Mucosa of stomach (tissue), 1 donor: ENCODE measurements at regions not wholly inside any gene's neighbourhood (a gene's known extent, or its start where the extent isn't known, plus 50 kb on each side); places are given as distances from the start of the nearest gene placed in this dataset.

Experiments used
- H3K27me3 ChIP-seq: one replicate; pipeline ENCODE4 v1.7.0; 2013; ENCODE audit warnings: mild to moderate bottlenecking, low read length; ENCODE audit not compliant: control insufficient read depth, insufficient read depth
- H3K36me3 ChIP-seq: one replicate; pipeline ENCODE4 v1.7.0; 2013; ENCODE audit warnings: low read length; ENCODE audit not compliant: control insufficient read depth, insufficient read depth
- H3K4me1 ChIP-seq: one replicate; pipeline ENCODE4 v1.7.0; 2013; ENCODE audit warnings: mild to moderate bottlenecking, low read length; ENCODE audit not compliant: control insufficient read depth, insufficient read depth
- H3K4me3 ChIP-seq: one replicate; pipeline ENCODE4 v1.7.0; 2013; ENCODE audit warnings: low read length
- H3K9ac ChIP-seq: one replicate; pipeline ENCODE4 v1.7.0; 2013; ENCODE audit warnings: mild to moderate bottlenecking, low read length, moderate library complexity
- H3K9me3 ChIP-seq: one replicate; pipeline ENCODE4 v1.7.0; 2013; ENCODE audit warnings: mild to moderate bottlenecking, low read length, moderate library complexity; ENCODE audit not compliant: control insufficient read depth
- donor health status: Pancreatic carcinoma.

GRCh38 chr1:209231476-209232156 lies 351.9 kb upstream of the CAMK1G start:
- no peaks in the 10 kb centered on the region for H3K27me3 ChIP-seq
- no peaks in the 10 kb centered on the region for H3K4me1 ChIP-seq
- H3K36me3 ChIP-seq: no peaks in the 10 kb centered on the region
- H3K4me3 ChIP-seq: no peak overlapping the region
- no peaks in the 10 kb centered on the region for H3K9me3 ChIP-seq
- no peak overlapping the region for H3K9ac ChIP-seq

DNA sequence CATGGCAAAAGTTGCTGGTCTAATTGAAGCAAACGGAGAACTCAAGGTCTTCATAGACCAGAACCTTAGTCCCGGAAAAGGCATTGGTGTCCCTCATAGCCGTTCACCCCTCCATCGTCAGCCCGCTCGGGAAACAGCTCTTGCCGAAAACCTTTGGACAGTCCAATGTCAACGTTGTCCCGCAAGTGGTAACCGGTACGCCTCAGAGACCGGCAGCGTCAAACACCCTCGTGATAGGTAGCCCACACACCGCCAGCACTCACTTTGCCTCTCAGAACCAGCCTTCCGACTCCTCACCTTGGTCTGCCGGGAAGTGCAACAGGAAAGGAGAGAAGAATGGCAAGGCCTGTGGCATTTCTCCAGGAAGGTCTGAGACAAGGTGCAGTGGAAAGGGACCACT lies 351.3 kb upstream of the CAMK1G start:
- Histone ChIP-seq H3K4me1 (no peaks in the 10 kb centered on the region), H3K4me3 (no peak overlapping the region), H3K27me3 (no peaks in the 10 kb centered on the region), H3K9me3 (no peaks in the 10 kb centered on the region), H3K9ac (no peak overlapping the region), H3K36me3 (no peaks in the 10 kb centered on the region)

GRCh38 chr1:209232759-209233158 lies 350.8 kb upstream of the CAMK1G start:
- no peaks in the 10 kb centered on the region for H3K9me3 ChIP-seq
- no peaks in the 10 kb centered on the region for H3K36me3 ChIP-seq
- H3K27me3 ChIP-seq: no peaks in the 10 kb centered on the region
- no peak overlapping the region for H3K9ac ChIP-seq
- no peak overlapping the region for H3K4me3 ChIP-seq
- H3K4me1 ChIP-seq: no peaks in the 10 kb centered on the region

DNA sequence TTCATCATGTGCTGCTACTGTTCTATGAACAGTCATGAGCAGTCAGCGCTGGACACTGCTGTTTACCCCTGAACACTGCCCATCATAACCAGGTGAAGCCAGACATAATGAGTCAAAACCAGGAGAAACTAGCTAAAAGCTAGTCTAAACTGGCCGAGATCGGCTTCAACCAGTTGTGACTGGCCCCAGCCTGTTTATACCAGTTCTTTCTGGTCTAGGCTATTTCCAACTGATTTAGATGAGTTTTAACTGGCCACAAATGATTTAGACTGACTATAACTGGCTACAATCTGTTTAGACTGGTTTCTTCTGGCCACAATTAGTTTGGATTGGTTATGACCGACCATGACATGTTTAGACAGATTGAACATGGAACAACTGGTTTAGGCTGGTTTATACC lies 348.3 kb upstream of the CAMK1G start:
- no peaks in the 10 kb centered on the region for H3K27me3 ChIP-seq
- no peak overlapping the region for H3K9ac ChIP-seq
- no peaks in the 10 kb centered on the region for H3K4me1 ChIP-seq
- H3K36me3 ChIP-seq: no peaks in the 10 kb centered on the region
- H3K4me3 ChIP-seq: no peak overlapping the region
- H3K9me3 ChIP-seq: no peaks in the 10 kb centered on the region

DNA sequence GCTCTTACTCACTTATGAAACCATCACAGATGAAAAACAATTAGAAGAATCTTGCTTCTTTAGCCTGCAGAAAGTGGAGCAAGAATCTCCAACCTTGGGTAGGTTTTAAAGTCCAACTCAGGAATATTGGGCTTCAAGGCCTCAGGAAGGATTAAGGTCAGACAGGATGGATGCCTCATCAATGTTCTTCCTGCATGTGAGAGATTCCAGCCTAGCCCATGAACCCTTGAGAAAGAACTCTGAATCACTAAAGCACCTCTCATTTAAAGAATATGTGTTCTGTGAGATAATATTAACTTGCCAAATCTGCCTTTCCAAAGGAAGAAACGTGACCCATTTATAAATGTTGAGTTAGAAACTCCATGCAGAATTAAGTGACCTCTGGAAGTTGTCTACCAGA lies 345.2 kb upstream of the CAMK1G start:
- no peaks in the 10 kb centered on the region for H3K9me3 ChIP-seq
- H3K36me3 ChIP-seq: no peaks in the 10 kb centered on the region
- H3K9ac ChIP-seq: no peak overlapping the region
- H3K4me3 ChIP-seq: no peak overlapping the region
- H3K27me3 ChIP-seq: peaks cover 3% of the 10 kb centered on the region
- no peaks in the 10 kb centered on the region for H3K4me1 ChIP-seq

DNA sequence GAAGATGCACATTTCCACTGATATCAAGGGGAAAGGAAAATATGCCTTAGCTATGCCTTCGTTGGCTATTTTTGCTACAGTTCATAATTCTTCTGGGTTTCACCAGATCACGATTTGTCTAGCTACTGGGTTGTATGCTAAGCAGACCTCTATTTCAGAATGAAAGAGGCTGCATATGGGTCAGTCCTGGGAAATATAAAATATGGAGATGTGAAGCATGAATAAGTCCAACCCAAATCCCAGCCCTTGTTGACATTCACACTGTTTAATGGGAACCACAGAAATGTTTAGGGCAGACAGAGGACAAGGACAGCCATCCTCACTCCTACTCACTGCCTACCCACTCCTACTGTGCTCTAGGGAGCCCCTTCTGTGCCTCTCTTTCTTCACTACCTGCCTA lies 343.2 kb upstream of the CAMK1G start:
- H3K4me1 ChIP-seq: no peaks in the 10 kb centered on the region
- H3K9me3 ChIP-seq: no peaks in the 10 kb centered on the region
- H3K27me3 ChIP-seq: peaks cover 3% of the 10 kb centered on the region
- H3K36me3 ChIP-seq: no peaks in the 10 kb centered on the region
- no peak overlapping the region for H3K4me3 ChIP-seq
- no peak overlapping the region for H3K9ac ChIP-seq

GRCh38 chr1:209241487-209241886 lies 342.0 kb upstream of the CAMK1G start:
- H3K9ac ChIP-seq: no peak overlapping the region
- H3K27me3 ChIP-seq: peaks cover 3% of the 10 kb centered on the region
- H3K4me1 ChIP-seq: no peaks in the 10 kb centered on the region
- no peaks in the 10 kb centered on the region for H3K9me3 ChIP-seq
- H3K36me3 ChIP-seq: no peaks in the 10 kb centered on the region
- no peak overlapping the region for H3K4me3 ChIP-seq

DNA sequence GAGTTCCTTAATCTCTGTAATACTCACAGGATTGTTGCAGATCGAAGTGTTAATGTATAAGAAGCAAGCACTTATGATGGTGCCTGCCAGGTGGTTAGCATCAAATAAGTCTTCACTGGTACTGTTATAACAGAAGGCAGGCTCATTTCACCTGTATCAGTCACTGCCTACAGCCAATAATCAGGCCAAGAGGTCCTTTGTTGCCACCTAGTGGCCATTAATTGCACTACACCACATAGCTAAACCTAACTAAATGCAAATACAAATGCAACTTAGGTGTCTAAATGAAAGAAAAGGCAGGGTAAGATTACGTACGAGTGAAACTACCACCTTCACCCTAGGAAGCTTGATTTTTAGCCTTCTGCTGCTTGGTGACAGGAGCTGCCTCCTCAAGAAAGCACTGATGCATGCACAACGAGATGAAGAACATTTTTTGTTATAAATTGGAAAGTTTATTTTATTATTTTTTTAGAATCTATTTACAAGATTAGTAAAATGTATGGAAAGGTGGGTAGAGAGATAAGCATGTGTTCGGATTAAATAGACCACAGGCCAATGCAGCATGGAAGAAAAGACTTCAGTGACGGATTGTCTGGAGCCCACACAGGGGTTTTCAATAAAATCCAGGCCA lies 334.8 kb upstream of the CAMK1G start:
- Histone ChIP-seq H3K4me3 (no peak overlapping the region), H3K4me1 (no peaks in the 10 kb centered on the region), H3K27me3 (no peaks in the 10 kb centered on the region), H3K9ac (no peak overlapping the region), H3K9me3 (no peaks in the 10 kb centered on the region), H3K36me3 (no peaks in the 10 kb centered on the region)

DNA sequence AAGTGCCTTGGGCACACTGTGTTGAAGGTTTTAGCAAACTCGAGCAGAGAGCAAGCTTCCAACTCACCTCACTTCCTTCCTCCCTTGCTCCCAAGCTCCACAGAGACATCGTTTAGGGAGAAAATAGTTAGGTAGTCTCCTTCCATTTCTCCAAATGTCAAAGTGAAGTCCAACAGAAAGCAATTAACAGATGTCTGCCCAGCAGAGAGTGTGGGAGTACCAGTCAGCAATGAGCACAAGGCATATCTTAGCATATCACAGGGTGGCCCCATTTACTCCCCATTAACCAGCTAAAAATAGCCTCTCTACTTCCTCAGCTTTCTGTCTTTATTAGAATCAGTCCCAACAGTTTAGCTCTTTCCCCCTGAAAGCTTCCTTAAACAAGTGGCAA lies 334.2 kb upstream of the CAMK1G start:
- no peak overlapping the region for H3K9ac ChIP-seq
- H3K36me3 ChIP-seq: no peaks in the 10 kb centered on the region
- no peaks in the 10 kb centered on the region for H3K27me3 ChIP-seq

DNA sequence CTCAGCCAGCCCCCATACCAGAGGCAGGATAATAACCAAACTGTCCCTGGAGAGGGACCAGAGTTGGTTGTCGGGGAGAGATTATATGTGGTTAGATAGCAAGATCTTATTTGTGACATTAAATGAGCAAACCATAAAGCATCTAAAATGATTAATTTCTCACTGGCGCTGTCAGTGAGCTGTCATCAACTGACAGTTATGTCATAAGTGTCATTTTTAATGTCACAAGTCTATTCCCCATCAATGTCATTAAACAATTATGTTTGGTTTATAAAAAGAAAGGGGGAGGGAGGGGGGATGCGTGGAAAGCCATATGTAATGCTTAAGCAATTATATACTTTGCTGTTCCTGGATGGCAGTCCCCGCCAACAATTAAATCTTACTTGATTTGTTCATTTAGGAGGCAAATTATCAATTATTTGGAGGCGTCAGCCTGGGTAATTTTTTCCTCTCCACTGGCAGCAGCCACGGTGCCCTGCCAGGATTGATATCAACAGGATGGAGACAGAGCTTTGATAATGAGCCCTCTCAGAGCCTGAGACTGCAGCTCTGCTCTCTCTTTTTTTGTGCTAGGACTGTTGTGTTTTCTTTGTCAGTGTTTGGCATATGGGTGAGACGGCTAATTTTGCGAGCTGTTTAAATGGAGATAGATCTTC lies 333.6 kb upstream of the CAMK1G start:
- Histone ChIP-seq H3K27me3 (no peaks in the 10 kb centered on the region), H3K9ac (no peak overlapping the region), H3K9me3 (no peaks in the 10 kb centered on the region), H3K4me3 (no peak overlapping the region), H3K36me3 (no peaks in the 10 kb centered on the region), H3K4me1 (no peaks in the 10 kb centered on the region)

More for the DNA sequence above, 334.2 kb upstream of the CAMK1G start:
- no peaks in the 10 kb centered on the region for H3K9me3 ChIP-seq
- no peak overlapping the region for H3K4me3 ChIP-seq
- H3K4me1 ChIP-seq: no peaks in the 10 kb centered on the region

- H3K4me1 ChIP-seq: no peaks in the 10 kb centered on the region
- H3K4me3 ChIP-seq: no peak overlapping the region
- H3K9ac ChIP-seq: no peak overlapping the region
- H3K27me3 ChIP-seq: no peaks in the 10 kb centered on the region
- H3K9me3 ChIP-seq: no peaks in the 10 kb centered on the region
- no peaks in the 10 kb centered on the region for H3K36me3 ChIP-seq
These were observed 332.5 kb upstream of the CAMK1G start for GRCh38 chr1:209250861-209251636.

- Histone ChIP-seq H3K27me3 (no peaks in the 10 kb centered on the region), H3K4me1 (no peaks in the 10 kb centered on the region), H3K9me3 (no peaks in the 10 kb centered on the region), H3K4me3 (no peak overlapping the region), H3K36me3 (no peaks in the 10 kb centered on the region), H3K9ac (no peak overlapping the region)
These were observed 326.7 kb upstream of the CAMK1G start for GRCh38 chr1:209256766-209257350.
